A673 (cell line): ENCODE measurements at regions not wholly inside any gene's neighbourhood (a gene's known extent, or its start where the extent isn't known, plus 50 kb on each side); places are given as distances from the start of the nearest gene placed in this dataset.
"Not testable (repeated sequence)": the region's sequence is repeated elsewhere in the genome, so short reads cannot be mapped to it uniquely, and the experiment has no call there.

Experiments
- BruUV-seq: library from RNA; stranded (reverse); fragments of 400-500 nt; replicated peaks from 2 replicates; lab custom pipeline; 2021; lab: Mats Ljungman, UMichigan
- CTCF ChIA-PET: fragments of 300-600 bp; sonication (Branson Sonifier 250); formaldehyde crosslinking; loops from one replicate; lab custom pipeline; 2022; ENCODE audit warnings: antibody characterized with exemption; lab: Charles Lee
- POLR2A ChIA-PET: fragments of 300-600 bp; sonication (Branson Sonifier 250); formaldehyde crosslinking; loops from one replicate; lab custom pipeline; 2022; ENCODE audit warnings: antibody characterized with exemption; ENCODE audit not compliant: low non-redundant PET; lab: Charles Lee
- DNase-seq: peaks from one replicate; pipeline ENCODE4 v3.0.0-alpha.2; 2015; ENCODE audit warnings: low spot score
- H3K27ac ChIP-seq: fragments of 200-600 bp; sonication (generic); 2 replicates; pipeline ENCODE4 v1.5.1; 2016; ENCODE audit warnings: mixed run types, low read depth, mild to moderate bottlenecking, mixed read lengths, antibody characterized with exemption, low read length; ENCODE audit not compliant: poor library complexity, severe bottlenecking
- H3K27me3 ChIP-seq: fragments of 200-600 bp; sonication (generic); replicated peaks from 2 replicates; pipeline ENCODE4 v1.6.1; 2017; ENCODE audit warnings: mixed run types, low read depth, mild to moderate bottlenecking, mixed read lengths, antibody characterized with exemption, low read length; ENCODE audit not compliant: insufficient read depth, poor library complexity
- H3K36me3 ChIP-seq: fragments of 200-600 bp; sonication (generic); 2 replicates; pipeline ENCODE4 v1.6.1; 2016; ENCODE audit warnings: mixed run types, mild to moderate bottlenecking, mixed read lengths, antibody characterized with exemption, low read length; ENCODE audit not compliant: insufficient read depth, poor library complexity, severe bottlenecking
- H3K4me1 ChIP-seq: fragments of 200-600 bp; sonication (generic); 2 replicates; pipeline ENCODE4 v1.6.1; 2017; ENCODE audit warnings: mixed run types, mild to moderate bottlenecking, mixed read lengths, antibody characterized with exemption, low read length; ENCODE audit not compliant: insufficient read depth, poor library complexity, severe bottlenecking
- H3K4me3 ChIP-seq: fragments of 200-600 bp; sonication (generic); 2 replicates; pipeline ENCODE4 v1.5.1; 2016; ENCODE audit warnings: low read depth, mixed run types, mild to moderate bottlenecking, mixed read lengths, low read length; ENCODE audit not compliant: poor library complexity, severe bottlenecking
- H3K9me3 ChIP-seq: fragments of 200-600 bp; sonication (generic); 2 replicates; pipeline ENCODE4 v1.6.1; 2016; ENCODE audit warnings: mixed run types, low read depth, mild to moderate bottlenecking, mixed read lengths, antibody characterized with exemption, low read length; ENCODE audit not compliant: poor library complexity, severe bottlenecking
- CTCF ChIP-seq: fragments of 300-800, 200-600 bp; sonication (generic); conservative IDR thresholded peaks from 2 replicates; pipeline ENCODE4 v1.5.1; 2017; ENCODE audit warnings: low read depth, mild to moderate bottlenecking, antibody characterized with exemption, low read length, moderate library complexity, mixed read lengths
- EZH2 ChIP-seq: fragments of 200-600 bp; sonication (generic); IDR thresholded peaks from 2 replicates; pipeline ENCODE4 v1.6.1; 2017; ENCODE audit warnings: borderline replicate concordance, low read depth, mild to moderate bottlenecking, mixed read lengths, antibody characterized with exemption, low read length; ENCODE audit not compliant: poor library complexity, severe bottlenecking
- intact Hi-C: fragments of 100-400 bp; cut with micrococcal nuclease; formaldehyde crosslinking; loops from one replicate; pipeline ENCODE4 v1.10.0; 2022; ENCODE audit not compliant: unreplicated experiment

GRCh38 chr6:168799067-168799466, 358.1 kb downstream of the SMOC2 start:
- no peak overlapping the region for H3K27ac ChIP-seq
- H3K9me3 ChIP-seq, result no peaks in the 10 kb centered on the region
- no peak for TF ChIP-seq CTCF
- TF ChIP-seq EZH2, result no peak
- ChIA-PET CTCF (no interaction called here), POLR2A (no interaction called here)
- H3K27me3 ChIP-seq, result no peaks in the 10 kb centered on the region
- no peaks in the 10 kb centered on the region for H3K36me3 ChIP-seq
- H3K4me3 ChIP-seq, result no peak overlapping the region
- DNase-seq, result no peak
- intact Hi-C loops, result no loop called here
- BruUV-seq, result no TSS peak
- H3K4me1 ChIP-seq, result no peaks in the 10 kb centered on the region

GRCh38 chr6:168796106-168796505, 355.1 kb downstream of the SMOC2 start:
- no TSS peak for BruUV-seq
- H3K27ac ChIP-seq, result no peak overlapping the region
- TF ChIP-seq CTCF (no peak), EZH2 (no peak)
- no peaks in the 10 kb centered on the region for H3K9me3 ChIP-seq
- intact Hi-C loops, result no loop called here
- CTCF ChIA-PET, result no interaction called here
- no peaks in the 10 kb centered on the region for H3K36me3 ChIP-seq
- H3K4me3 ChIP-seq, result no peak overlapping the region
- no peak for DNase-seq
- POLR2A ChIA-PET, result no interaction called here
- no peaks in the 10 kb centered on the region for H3K4me1 ChIP-seq
- H3K27me3 ChIP-seq, result no peaks in the 10 kb centered on the region

- H3K9me3 ChIP-seq, H3K27ac ChIP-seq, H3K4me1 ChIP-seq, H3K4me3 ChIP-seq, intact Hi-C loops, POLR2A ChIA-PET, H3K27me3 ChIP-seq, H3K36me3 ChIP-seq, BruUV-seq, CTCF ChIA-PET: not testable (repeated sequence)
- DNase-seq, result peak; percentile 48
Measured at GRCh38 chr6:168795611-168796010, 354.6 kb downstream of the SMOC2 start.

- DNase-seq, result no peak
- Histone ChIP-seq H3K4me1 (no peaks in the 10 kb centered on the region), H3K4me3 (no peak overlapping the region), H3K9me3 (no peaks in the 10 kb centered on the region), H3K27me3 (no peaks in the 10 kb centered on the region), H3K27ac (no peak overlapping the region), H3K36me3 (no peaks in the 10 kb centered on the region)
- BruUV-seq, result no TSS peak
- intact Hi-C loops, result no loop called here
- ChIA-PET POLR2A (no interaction called here), CTCF (no interaction called here)
- TF ChIP-seq CTCF (no peak), EZH2 (no peak)
Measured at GRCh38 chr6:168794491-168794890, 353.5 kb downstream of the SMOC2 start.
